ENCODE measurements at regions not wholly inside any gene's neighbourhood (a gene's known extent, or its start where the extent isn't known, plus 50 kb on each side); places are given as distances from the start of the nearest gene placed in this dataset.

- no peak for DNase-seq
These were observed 213.8 kb upstream of the ACTBL2 start for GRCh38 chr5:57696389-57696769.

- DNase-seq = peak in 1 of 14 donors; percentile 32
These were observed 213.2 kb upstream of the ACTBL2 start for GRCh38 chr5:57695706-57696388.

GRCh38 chr5:57695179-57695578 is 212.6 kb upstream of the ACTBL2 start:
- no peak for DNase-seq

GRCh38 chr5:57693488-57694305 is 211.1 kb upstream of the ACTBL2 start:
- no peak for DNase-seq

GRCh38 chr5:57692582-57693487 is 210.2 kb upstream of the ACTBL2 start:
- DNase-seq = peak in 12 of 14 donors; percentile 2 to 86 (median 30)

- no peak for DNase-seq
These were observed 208.1 kb upstream of the ACTBL2 start for GRCh38 chr5:57690724-57691123.

- no peak for DNase-seq
These were observed 205.0 kb upstream of the ACTBL2 start for GRCh38 chr5:57687596-57687995.

GRCh38 chr5:57685516-57686255 is 203.1 kb upstream of the ACTBL2 start:
- DNase-seq = no peak

GRCh38 chr5:57684299-57684702 is 201.7 kb upstream of the ACTBL2 start:
- no peak for DNase-seq

- DNase-seq = no peak
These were observed 200.5 kb upstream of the ACTBL2 start for GRCh38 chr5:57683036-57683630.

GRCh38 chr5:57681942-57682341 is 199.3 kb upstream of the ACTBL2 start:
- no peak for DNase-seq

GRCh38 chr5:57680686-57681085 is 198.1 kb upstream of the ACTBL2 start:
- DNase-seq = no peak

GRCh38 chr5:57677235-57677634 is 194.6 kb upstream of the ACTBL2 start:
- DNase-seq = no peak

GRCh38 chr5:57676222-57677098 is 193.8 kb upstream of the ACTBL2 start:
- no peak for DNase-seq

- no peak for DNase-seq
These were observed 192.6 kb upstream of the ACTBL2 start for GRCh38 chr5:57675236-57675635.

- no peak for DNase-seq
These were observed 188.8 kb upstream of the ACTBL2 start for GRCh38 chr5:57671371-57671770.

GRCh38 chr5:57666582-57666981 is 184.0 kb upstream of the ACTBL2 start:
- DNase-seq = no peak

GRCh38 chr5:57665146-57665936 is 182.7 kb upstream of the ACTBL2 start:
- no peak for DNase-seq

- no peak for DNase-seq
These were observed 182.1 kb upstream of the ACTBL2 start for GRCh38 chr5:57664700-57665099.

- DNase-seq = no peak
These were observed 180.9 kb upstream of the ACTBL2 start for GRCh38 chr5:57663466-57663865.

All from C1 segment of cervical spinal cord (tissue), 14 donors.